Endothelial cell of umbilical vein (primary cell): ENCODE measurements at regions not wholly inside any gene's neighbourhood (a gene's known extent, or its start where the extent isn't known, plus 50 kb on each side); places are given as distances from the start of the nearest gene placed in this dataset.

ENCODE experiments used
- BruUV-seq: library from RNA; stranded (reverse); fragments of 400-500 nt; replicated peaks from 2 replicates; lab custom pipeline; 2021; lab: Mats Ljungman, UMichigan
- CTCF ChIA-PET: fragments of 300-600, 350-600 bp; sonication (Branson Sonifier 250); formaldehyde crosslinking; loops from one replicate; lab custom pipeline; 2021; ENCODE audit warnings: antibody characterized with exemption, inconsistent platforms; lab: Charles Lee
- POLR2A ChIA-PET: fragments of 300-600, 350-600 bp; sonication (Branson Sonifier 250); formaldehyde crosslinking; loops from one replicate; lab custom pipeline; 2021; ENCODE audit warnings: antibody characterized with exemption, inconsistent platforms; lab: Charles Lee
- DNase-seq: peaks from one replicate; pipeline ENCODE4 v3.0.0-alpha.2; 2011; ENCODE audit warnings: low read depth, low spot score
- FAIRE-seq: peaks from 2 replicates; lab custom pipeline; 2011; peaks lifted over from hg19 to GRCh38; lab: Jason Lieb, UNC
- H2AFZ ChIP-seq: 2 replicates; pipeline ENCODE4 v1.6.0; 2012; ENCODE audit warnings: low read depth, low read length, control low read depth, inconsistent platforms
- H3K27ac ChIP-seq: 2 replicates; pipeline ENCODE4 v1.5.1; 2011; ENCODE audit warnings: low read depth, mild to moderate bottlenecking, control low read depth, low read length, moderate library complexity; ENCODE audit not compliant: insufficient read depth
- H3K27me3 ChIP-seq, 2 experiments: 2 replicates each; pipeline versions ENCODE4 v1.6.0 to v1.6.1; 2011; ENCODE audit warnings: low read length in 2 of 2, mixed read lengths in 1 of 2; ENCODE audit not compliant: control insufficient read depth in 2 of 2, insufficient read depth in 2 of 2
- H3K36me3 ChIP-seq, 2 experiments: 2 replicates in 1 of 2; 3 replicates in 1 of 2; pipeline ENCODE4 v1.5.1; 2011; ENCODE audit warnings: low read length in 2 of 2, mild to moderate bottlenecking in 1 of 2, moderate library complexity in 1 of 2; ENCODE audit not compliant: control insufficient read depth in 2 of 2, insufficient read depth in 2 of 2; ENCODE audit errors: extremely low read depth in 1 of 2
- H3K4me1 ChIP-seq: 3 replicates; pipeline ENCODE4 v1.5.1; 2011; ENCODE audit warnings: mild to moderate bottlenecking, low read length; ENCODE audit not compliant: control insufficient read depth, insufficient read depth; ENCODE audit errors: extremely low read depth
- H3K4me2 ChIP-seq: 2 replicates; pipeline ENCODE4 v1.6.1; 2011; ENCODE audit warnings: low read length, control low read depth, mixed read lengths; ENCODE audit not compliant: insufficient read depth
- H3K4me3 ChIP-seq, 3 experiments: fragments of 200-600 bp in 1 of 3; sonication (generic), shearing (Covaris generic) in 1 of 3; replicated peaks in 1 of 3; 2 replicates each; pipeline ENCODE4 v1.5.1; 2011 to 2016; ENCODE audit warnings: control low read depth in 3 of 3, low read length in 3 of 3, mild to moderate bottlenecking in 2 of 3, inconsistent platforms in 1 of 3, low read depth in 1 of 3, moderate library complexity in 1 of 3; ENCODE audit not compliant: insufficient read depth in 1 of 3
- H3K79me2 ChIP-seq: 2 replicates; pipeline ENCODE4 v1.6.0; 2012; ENCODE audit warnings: low read length, inconsistent platforms; ENCODE audit not compliant: control insufficient read depth, insufficient read depth
- H3K9ac ChIP-seq: replicated peaks from 2 replicates; pipeline ENCODE3; 2011; ENCODE audit warnings: low read length, control low read depth; ENCODE audit not compliant: insufficient read depth; ENCODE audit errors: extremely low read depth
- H3K9me1 ChIP-seq: replicated peaks from 3 replicates; pipeline ENCODE4 v1.6.0; 2011; ENCODE audit warnings: mild to moderate bottlenecking, low read length; ENCODE audit not compliant: control insufficient read depth, insufficient read depth; ENCODE audit errors: extremely low read depth
- H3K9me3 ChIP-seq: replicated peaks from 2 replicates; pipeline ENCODE4 v1.5.1; 2012; ENCODE audit warnings: low read length, inconsistent platforms; ENCODE audit not compliant: control insufficient read depth, insufficient read depth
- H4K20me1 ChIP-seq: replicated peaks from 2 replicates; pipeline ENCODE3; 2011; ENCODE audit warnings: mild to moderate bottlenecking, low read length; ENCODE audit not compliant: control insufficient read depth, insufficient read depth; ENCODE audit errors: extremely low read depth
- EZH2 ChIP-seq: IDR thresholded peaks from 2 replicates; pipeline ENCODE4 v1.6.1; 2012; ENCODE audit warnings: borderline replicate concordance, low read depth, mild to moderate bottlenecking, moderate library complexity, low read length, inconsistent platforms; ENCODE audit not compliant: severe bottlenecking
- FOS ChIP-seq: IDR thresholded peaks from 2 replicates; pipeline ENCODE4 v1.6.1; 2011; ENCODE audit warnings: mild to moderate bottlenecking, low read length, moderate library complexity, borderline replicate concordance; ENCODE audit not compliant: insufficient read depth
- GATA2 ChIP-seq: IDR thresholded peaks from 2 replicates; pipeline ENCODE4 v1.7.0; 2011; ENCODE audit warnings: low read depth, mild to moderate bottlenecking, moderate library complexity, mixed read lengths, low read length; ENCODE audit not compliant: insufficient read length, insufficient read depth
- JUN ChIP-seq: IDR thresholded peaks from 2 replicates; pipeline ENCODE4 v1.6.1; 2011; ENCODE audit warnings: borderline replicate concordance, low read depth; ENCODE audit not compliant: insufficient read length, insufficient read depth
- MYC ChIP-seq: IDR thresholded peaks from one replicate; pipeline ENCODE4 v1.6.1; 2011; ENCODE audit warnings: mild to moderate bottlenecking, low read depth, low read length
- POLR2AphosphoS5 ChIP-seq: IDR thresholded peaks from 2 replicates; pipeline ENCODE4 v1.6.1; 2012; ENCODE audit warnings: low read depth, mild to moderate bottlenecking, control low read depth, low read length, moderate library complexity; ENCODE audit not compliant: insufficient read depth
- dilution Hi-C: fragments of 300-500 bp; cut with MboI; formaldehyde crosslinking; loops from one replicate; pipeline ENCODE4 v1.15.0; 2019; ENCODE audit warnings: low sequenced_read_pairs; ENCODE audit not compliant: extremely low pct_ligation_motif_present
- intact Hi-C: fragments of 100-400 bp; cut with micrococcal nuclease; formaldehyde crosslinking; loops from one replicate; pipeline ENCODE4 v1.10.0; 2022
- TF ChIP-seq, protein P1 (sequence below), 2 donors: IDR thresholded peaks; 1 replicate in 1 of 2; 2 replicates in 1 of 2; pipeline ENCODE4 v1.5.1; 2011; ENCODE audit warnings: low read length in 2 of 2, mild to moderate bottlenecking in 2 of 2, moderate library complexity in 2 of 2, control low read depth in 1 of 2, inconsistent platforms in 1 of 2, low read depth in 1 of 2; ENCODE audit not compliant: insufficient read depth in 1 of 2; ENCODE audit errors: extremely low read depth in 1 of 2

DNA sequence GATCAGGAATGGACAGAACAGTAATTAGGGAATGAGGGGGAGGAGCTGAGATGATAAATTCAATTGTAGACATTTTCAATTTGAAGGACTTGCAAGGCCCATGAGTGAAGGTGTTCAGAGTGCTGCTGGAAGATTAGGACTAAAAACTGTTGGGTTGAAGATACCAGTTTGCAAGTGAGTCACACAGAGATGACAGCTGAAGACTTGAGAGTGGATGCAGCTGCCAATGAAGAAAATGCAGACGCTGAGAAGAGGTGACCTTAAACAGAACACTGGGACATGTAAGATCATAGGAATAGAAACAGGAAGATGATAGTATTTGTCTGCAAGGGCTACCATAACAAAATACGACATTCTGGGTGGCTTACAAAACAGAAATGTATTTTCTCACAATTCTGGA, 1716.5 kb upstream of the SLC10A2 start:
- Histone ChIP-seq H4K20me1 (no peaks in the 10 kb centered on the region), H3K4me2 (no peak overlapping the region), H3K4me1 (no peaks in the 10 kb centered on the region), H3K79me2 (no peaks in the 10 kb centered on the region), H3K27me3 (no peaks in the 10 kb centered on the region), H3K36me3 (no peaks in the 10 kb centered on the region), H3K27ac (no peak overlapping the region), H2AFZ (no peak overlapping the region), H3K9me1 (no peaks in the 10 kb centered on the region), H3K4me3 (no peak overlapping the region), H3K9me3 (no peaks in the 10 kb centered on the region), H3K9ac (no peak overlapping the region)
- FAIRE-seq, result no peak
- BruUV-seq, result no TSS peak
- intact Hi-C loops (no loop called here), dilution Hi-C loops (no loop called here)
- no peak for DNase-seq
- TF ChIP-seq GATA2 (no peak), EZH2 (no peak), FOS (no peak), JUN (no peak), MYC (no peak), POLR2AphosphoS5 (no peak)
- TF ChIP-seq, protein P1, sequence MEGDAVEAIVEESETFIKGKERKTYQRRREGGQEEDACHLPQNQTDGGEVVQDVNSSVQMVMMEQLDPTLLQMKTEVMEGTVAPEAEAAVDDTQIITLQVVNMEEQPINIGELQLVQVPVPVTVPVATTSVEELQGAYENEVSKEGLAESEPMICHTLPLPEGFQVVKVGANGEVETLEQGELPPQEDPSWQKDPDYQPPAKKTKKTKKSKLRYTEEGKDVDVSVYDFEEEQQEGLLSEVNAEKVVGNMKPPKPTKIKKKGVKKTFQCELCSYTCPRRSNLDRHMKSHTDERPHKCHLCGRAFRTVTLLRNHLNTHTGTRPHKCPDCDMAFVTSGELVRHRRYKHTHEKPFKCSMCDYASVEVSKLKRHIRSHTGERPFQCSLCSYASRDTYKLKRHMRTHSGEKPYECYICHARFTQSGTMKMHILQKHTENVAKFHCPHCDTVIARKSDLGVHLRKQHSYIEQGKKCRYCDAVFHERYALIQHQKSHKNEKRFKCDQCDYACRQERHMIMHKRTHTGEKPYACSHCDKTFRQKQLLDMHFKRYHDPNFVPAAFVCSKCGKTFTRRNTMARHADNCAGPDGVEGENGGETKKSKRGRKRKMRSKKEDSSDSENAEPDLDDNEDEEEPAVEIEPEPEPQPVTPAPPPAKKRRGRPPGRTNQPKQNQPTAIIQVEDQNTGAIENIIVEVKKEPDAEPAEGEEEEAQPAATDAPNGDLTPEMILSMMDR (IDR thresholded peaks at IDR 0.05; ENCODE audit: extremely low read depth in 1 of 2, insufficient read depth in 1 of 2, low read depth in 1 of 2, low read length in 2 of 2), result no peak
- ChIA-PET POLR2A (no interaction called here), CTCF (no interaction called here)
